ENCODE measurements at regions not wholly inside any gene's neighbourhood (a gene's known extent, or its start where the extent isn't known, plus 50 kb on each side); places are given as distances from the start of the nearest gene placed in this dataset.
A peak's percentile ranks its signal among the peaks of the same experiment; 100 is the strongest.

- DNase-seq: no peak
- in situ Hi-C loops (cut with HindIII; ENCODE audit: low pct_ligation_motif_present, low pct_unique_long_range_greater_than_20kb, low sequenced_read_pairs): no loop called here
These were observed 355.3 kb upstream of the TRPC7 start for GRCh38 chr5:136720674-136721073.

GRCh38 chr5:136717917-136718316 is 352.6 kb upstream of the TRPC7 start:
- in situ Hi-C loops (cut with HindIII; ENCODE audit: low pct_ligation_motif_present, low pct_unique_long_range_greater_than_20kb, low sequenced_read_pairs): no loop called here
- no peak for DNase-seq

- in situ Hi-C loops (cut with HindIII; ENCODE audit: low pct_ligation_motif_present, low pct_unique_long_range_greater_than_20kb, low sequenced_read_pairs): no loop called here
- DNase-seq: no peak
These were observed 348.9 kb upstream of the TRPC7 start for GRCh38 chr5:136714286-136714685.

GRCh38 chr5:136712628-136713027 is 347.3 kb upstream of the TRPC7 start:
- no peak for DNase-seq
- in situ Hi-C loops (cut with HindIII; ENCODE audit: low pct_ligation_motif_present, low pct_unique_long_range_greater_than_20kb, low sequenced_read_pairs): no loop called here

GRCh38 chr5:136710834-136711233 is 345.5 kb upstream of the TRPC7 start:
- DNase-seq: no peak
- in situ Hi-C loops (cut with HindIII; ENCODE audit: low pct_ligation_motif_present, low pct_unique_long_range_greater_than_20kb, low sequenced_read_pairs): no loop called here

- no peak for DNase-seq
- in situ Hi-C loops (cut with HindIII; ENCODE audit: low pct_ligation_motif_present, low pct_unique_long_range_greater_than_20kb, low sequenced_read_pairs): no loop called here
These were observed 338.4 kb upstream of the TRPC7 start for GRCh38 chr5:136703706-136704105.

GRCh38 chr5:136703036-136703435 is 337.7 kb upstream of the TRPC7 start:
- in situ Hi-C loops (cut with HindIII; ENCODE audit: low pct_ligation_motif_present, low pct_unique_long_range_greater_than_20kb, low sequenced_read_pairs): no loop called here
- DNase-seq: no peak

- DNase-seq: no peak
- in situ Hi-C loops (cut with HindIII; ENCODE audit: low pct_ligation_motif_present, low pct_unique_long_range_greater_than_20kb, low sequenced_read_pairs): no loop called here
These were observed 335.8 kb upstream of the TRPC7 start for GRCh38 chr5:136701191-136701590.

- in situ Hi-C loops (cut with HindIII; ENCODE audit: low pct_ligation_motif_present, low pct_unique_long_range_greater_than_20kb, low sequenced_read_pairs): no loop called here
These were observed 334.3 kb upstream of the TRPC7 start for GRCh38 chr5:136699651-136700050.

GRCh38 chr5:136698970-136699369 is 333.6 kb upstream of the TRPC7 start:
- in situ Hi-C loops (cut with HindIII; ENCODE audit: low pct_ligation_motif_present, low pct_unique_long_range_greater_than_20kb, low sequenced_read_pairs): no loop called here

More at GRCh38 chr5:136699651-136700050, 334.3 kb upstream of the TRPC7 start:
- DNase-seq: no peak

GRCh38 chr5:136694258-136694657 is 328.9 kb upstream of the TRPC7 start:
- in situ Hi-C loops (cut with HindIII; ENCODE audit: low pct_ligation_motif_present, low pct_unique_long_range_greater_than_20kb, low sequenced_read_pairs): no loop called here
- no peak for DNase-seq

More at GRCh38 chr5:136698970-136699369, 333.6 kb upstream of the TRPC7 start:
- no peak for DNase-seq

GRCh38 chr5:136689552-136689951 is 324.2 kb upstream of the TRPC7 start:
- in situ Hi-C loops (cut with HindIII; ENCODE audit: low pct_ligation_motif_present, low pct_unique_long_range_greater_than_20kb, low sequenced_read_pairs): no loop called here

GRCh38 chr5:136686192-136686872 is 321.0 kb upstream of the TRPC7 start:
- DNase-seq: peak; percentile 29

More at GRCh38 chr5:136689552-136689951, 324.2 kb upstream of the TRPC7 start:
- no peak for DNase-seq

GRCh38 chr5:136682986-136683385 is 317.6 kb upstream of the TRPC7 start:
- in situ Hi-C loops (cut with HindIII; ENCODE audit: low pct_ligation_motif_present, low pct_unique_long_range_greater_than_20kb, low sequenced_read_pairs): no loop called here
- no peak for DNase-seq

More at GRCh38 chr5:136686192-136686872, 321.0 kb upstream of the TRPC7 start:
- in situ Hi-C loops (cut with HindIII; ENCODE audit: low pct_ligation_motif_present, low pct_unique_long_range_greater_than_20kb, low sequenced_read_pairs): no loop called here

GRCh38 chr5:136679233-136679632 is 313.9 kb upstream of the TRPC7 start:
- no peak for DNase-seq
- in situ Hi-C loops (cut with HindIII; ENCODE audit: low pct_ligation_motif_present, low pct_unique_long_range_greater_than_20kb, low sequenced_read_pairs): no loop called here

- in situ Hi-C loops (cut with HindIII; ENCODE audit: low pct_ligation_motif_present, low pct_unique_long_range_greater_than_20kb, low sequenced_read_pairs): no loop called here
- no peak for DNase-seq
These were observed 311.9 kb upstream of the TRPC7 start for GRCh38 chr5:136677217-136677616.

- in situ Hi-C loops (cut with HindIII; ENCODE audit: low pct_ligation_motif_present, low pct_unique_long_range_greater_than_20kb, low sequenced_read_pairs): no loop called here
- DNase-seq: no peak
These were observed 311.3 kb upstream of the TRPC7 start for GRCh38 chr5:136676685-136677084.

- DNase-seq: no peak
- in situ Hi-C loops (cut with HindIII; ENCODE audit: low pct_ligation_motif_present, low pct_unique_long_range_greater_than_20kb, low sequenced_read_pairs): no loop called here
These were observed 310.4 kb upstream of the TRPC7 start for GRCh38 chr5:136675769-136676168.

- no peak for DNase-seq
- in situ Hi-C loops (cut with HindIII; ENCODE audit: low pct_ligation_motif_present, low pct_unique_long_range_greater_than_20kb, low sequenced_read_pairs): no loop called here
These were observed 308.8 kb upstream of the TRPC7 start for GRCh38 chr5:136674178-136674577.

- no peak for DNase-seq
- in situ Hi-C loops (cut with HindIII; ENCODE audit: low pct_ligation_motif_present, low pct_unique_long_range_greater_than_20kb, low sequenced_read_pairs): no loop called here
These were observed 302.4 kb upstream of the TRPC7 start for GRCh38 chr5:136667789-136668188.
